Keratinocyte (primary cell): ENCODE measurements at regions not wholly inside any gene's neighbourhood (a gene's known extent, or its start where the extent isn't known, plus 50 kb on each side); places are given as distances from the start of the nearest gene placed in this dataset.

Source experiments
- DNase-seq: peaks from one replicate; pipeline ENCODE4 v3.0.0-alpha.2; 2011; ENCODE audit warnings: low read depth, missing footprints, low spot score
- FAIRE-seq: peaks from 2 replicates; lab custom pipeline; 2011; peaks lifted over from hg19 to GRCh38; lab: Jason Lieb, UNC
- H2AFZ ChIP-seq: 2 replicates; pipeline ENCODE4 v1.6.0; 2012; ENCODE audit warnings: low read length, control low read depth, inconsistent platforms; ENCODE audit not compliant: control insufficient read depth
- H3K27ac ChIP-seq: 2 replicates; pipeline ENCODE4 v1.5.1; 2011; ENCODE audit warnings: low read length; ENCODE audit not compliant: control insufficient read depth, insufficient read depth
- H3K27me3 ChIP-seq: 3 replicates; pipeline ENCODE4 v1.6.0; 2011; ENCODE audit warnings: low read length; ENCODE audit not compliant: control insufficient read depth, insufficient read depth; ENCODE audit errors: extremely low read depth
- H3K36me3 ChIP-seq, 2 experiments: 2 replicates in 1 of 2; 3 replicates in 1 of 2; pipeline ENCODE4 v1.5.1; 2011; ENCODE audit warnings: low read length in 2 of 2, mild to moderate bottlenecking in 1 of 2; ENCODE audit not compliant: control insufficient read depth in 2 of 2, insufficient read depth in 2 of 2; ENCODE audit errors: extremely low read depth in 1 of 2
- H3K4me1 ChIP-seq: 3 replicates; pipeline ENCODE4 v1.5.1; 2011; ENCODE audit warnings: low read length; ENCODE audit not compliant: control insufficient read depth, insufficient read depth; ENCODE audit errors: extremely low read depth
- H3K4me2 ChIP-seq: 3 replicates; pipeline ENCODE4 v1.6.0; 2011; ENCODE audit warnings: low read depth, low read length; ENCODE audit not compliant: control insufficient read depth, insufficient read depth; ENCODE audit errors: extremely low read depth
- H3K4me3 ChIP-seq, 3 experiments: fragments of 200-600 bp in 1 of 3; sonication (generic) in 1 of 3; 2 replicates in 2 of 3; 3 replicates in 1 of 3; pipeline ENCODE4 v1.5.1; 2011 to 2016; ENCODE audit warnings: low read length in 3 of 3, mild to moderate bottlenecking in 3 of 3, control low read depth in 2 of 3, inconsistent platforms in 1 of 3, low read depth in 1 of 3, mixed read lengths in 1 of 3, mixed run types in 1 of 3, moderate library complexity in 1 of 3; ENCODE audit not compliant: control insufficient read depth in 2 of 3, insufficient read depth in 2 of 3; ENCODE audit errors: extremely low read depth in 1 of 3
- H3K79me2 ChIP-seq: 2 replicates; pipeline ENCODE4 v1.6.0; 2012; ENCODE audit warnings: low read length; ENCODE audit not compliant: control insufficient read depth, insufficient read depth
- H3K9ac ChIP-seq: 3 replicates; pipeline ENCODE4 v1.6.0; 2011; ENCODE audit warnings: low read length; ENCODE audit not compliant: control insufficient read depth, insufficient read depth; ENCODE audit errors: extremely low read depth
- H3K9me1 ChIP-seq: 3 replicates; pipeline ENCODE4 v1.6.0; 2011; ENCODE audit warnings: low read length; ENCODE audit not compliant: control insufficient read depth, insufficient read depth; ENCODE audit errors: extremely low read depth
- H3K9me3 ChIP-seq: 2 replicates; pipeline ENCODE4 v1.5.1; 2012; ENCODE audit warnings: low read depth, low read length; ENCODE audit not compliant: control insufficient read depth
- H4K20me1 ChIP-seq: 3 replicates; pipeline ENCODE4 v1.6.0; 2011; ENCODE audit warnings: low read length; ENCODE audit not compliant: control insufficient read depth, insufficient read depth; ENCODE audit errors: extremely low read depth
- EZH2 ChIP-seq: IDR thresholded peaks from one replicate; pipeline ENCODE4 v1.6.1; 2012; ENCODE audit warnings: inconsistent platforms, mild to moderate bottlenecking, low read length, moderate library complexity
- dilution Hi-C: fragments of 300-500 bp; cut with MboI; formaldehyde crosslinking; loops from one replicate; pipeline ENCODE4 v1.7.0; 2020; ENCODE audit warnings: low sequenced_read_pairs; ENCODE audit not compliant: extremely low pct_ligation_motif_present
- TF ChIP-seq, protein P1 (sequence below), 3 experiments: IDR thresholded peaks in 1 of 3; conservative IDR thresholded peaks in 1 of 3; optimal IDR thresholded peaks in 1 of 3; 2 replicates in 2 of 3; 3 replicates in 1 of 3; pipeline versions ENCODE3 to v1.5.1; 2011; ENCODE audit warnings: low read length in 3 of 3, mild to moderate bottlenecking in 3 of 3, moderate library complexity in 2 of 3, control low read depth in 1 of 3, inconsistent platforms in 1 of 3; ENCODE audit not compliant: insufficient read depth in 2 of 3; ENCODE audit errors: extremely low read depth in 1 of 3

- no peak overlapping the region for H3K4me2 ChIP-seq
- no peak overlapping the region for H2AFZ ChIP-seq
- dilution Hi-C loops, result no loop called here
- no peaks in the 10 kb centered on the region for H3K79me2 ChIP-seq
- FAIRE-seq (no peak), DNase-seq (no peak)
- no peaks in the 10 kb centered on the region for H3K9me1 ChIP-seq
- H3K27ac ChIP-seq, result no peak overlapping the region
- H4K20me1 ChIP-seq, result no peaks in the 10 kb centered on the region
- peaks cover 19% of the 10 kb centered on the region for H3K4me1 ChIP-seq
- H3K4me3 ChIP-seq, result no peak overlapping the region
- no peaks in the 10 kb centered on the region for H3K36me3 ChIP-seq
- H3K9ac ChIP-seq, result no peak overlapping the region
- no peak for TF ChIP-seq EZH2
- TF ChIP-seq, protein P1, sequence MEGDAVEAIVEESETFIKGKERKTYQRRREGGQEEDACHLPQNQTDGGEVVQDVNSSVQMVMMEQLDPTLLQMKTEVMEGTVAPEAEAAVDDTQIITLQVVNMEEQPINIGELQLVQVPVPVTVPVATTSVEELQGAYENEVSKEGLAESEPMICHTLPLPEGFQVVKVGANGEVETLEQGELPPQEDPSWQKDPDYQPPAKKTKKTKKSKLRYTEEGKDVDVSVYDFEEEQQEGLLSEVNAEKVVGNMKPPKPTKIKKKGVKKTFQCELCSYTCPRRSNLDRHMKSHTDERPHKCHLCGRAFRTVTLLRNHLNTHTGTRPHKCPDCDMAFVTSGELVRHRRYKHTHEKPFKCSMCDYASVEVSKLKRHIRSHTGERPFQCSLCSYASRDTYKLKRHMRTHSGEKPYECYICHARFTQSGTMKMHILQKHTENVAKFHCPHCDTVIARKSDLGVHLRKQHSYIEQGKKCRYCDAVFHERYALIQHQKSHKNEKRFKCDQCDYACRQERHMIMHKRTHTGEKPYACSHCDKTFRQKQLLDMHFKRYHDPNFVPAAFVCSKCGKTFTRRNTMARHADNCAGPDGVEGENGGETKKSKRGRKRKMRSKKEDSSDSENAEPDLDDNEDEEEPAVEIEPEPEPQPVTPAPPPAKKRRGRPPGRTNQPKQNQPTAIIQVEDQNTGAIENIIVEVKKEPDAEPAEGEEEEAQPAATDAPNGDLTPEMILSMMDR (optimal IDR thresholded peaks at IDR 0.05 in 1 of 3, IDR thresholded peaks at IDR 0.05 in 1 of 3, conservative IDR thresholded peaks at IDR 0.05 in 1 of 3; ENCODE audit: extremely low read depth in 1 of 3, insufficient read depth in 2 of 3, low read length in 3 of 3), result peak in 1 of 3 experiments; percentile 44
- no peaks in the 10 kb centered on the region for H3K27me3 ChIP-seq
- no peaks in the 10 kb centered on the region for H3K9me3 ChIP-seq
These were observed 96.0 kb downstream of the TMEM17 start for GRCh38 chr2:62410015-62410453.

DNA sequence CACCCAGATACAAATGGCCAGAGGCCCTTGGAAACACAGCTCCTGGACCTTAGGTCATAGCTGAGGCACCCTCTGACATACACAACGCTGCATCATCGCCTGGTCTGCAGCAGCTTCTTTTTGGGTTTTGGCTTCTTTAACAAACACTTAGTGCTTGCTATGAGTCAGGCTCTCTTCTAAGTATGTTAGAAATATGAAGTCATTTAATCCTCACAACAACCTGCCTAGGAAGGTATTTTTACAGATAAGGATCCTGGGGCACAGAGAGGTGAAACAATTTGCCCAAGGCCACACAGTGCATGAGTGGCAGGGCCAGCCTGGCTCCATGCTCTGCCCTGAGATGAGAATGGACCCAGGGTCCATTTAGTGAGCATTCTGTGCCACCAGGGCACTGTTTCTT is 96.6 kb downstream of the TMEM17 start:
- Histone ChIP-seq H2AFZ (no peak overlapping the region), H3K27me3 (no peaks in the 10 kb centered on the region), H3K9me3 (no peaks in the 10 kb centered on the region), H3K4me2 (no peak overlapping the region), H3K9me1 (no peaks in the 10 kb centered on the region), H3K27ac (no peak overlapping the region), H3K4me3 (no peak overlapping the region), H3K4me1 (peaks cover 19% of the 10 kb centered on the region), H3K79me2 (no peaks in the 10 kb centered on the region), H3K36me3 (no peaks in the 10 kb centered on the region), H3K9ac (no peak overlapping the region), H4K20me1 (no peaks in the 10 kb centered on the region)
- DNase-seq (no peak), FAIRE-seq (no peak)
- dilution Hi-C loops, result no loop called here
- TF ChIP-seq, protein P1 (optimal IDR thresholded peaks at IDR 0.05 in 1 of 3, IDR thresholded peaks at IDR 0.05 in 1 of 3, conservative IDR thresholded peaks at IDR 0.05 in 1 of 3; ENCODE audit: extremely low read depth in 1 of 3, insufficient read depth in 2 of 3, low read length in 3 of 3), result no peak
- no peak for TF ChIP-seq EZH2
